GM21381 (cell line): ENCODE measurements at regions not wholly inside any gene's neighbourhood (a gene's known extent, or its start where the extent isn't known, plus 50 kb on each side); places are given as distances from the start of the nearest gene placed in this dataset.

ENCODE experiments used
- ATAC-seq: cut with Tn5 transposase; IDR thresholded peaks from one replicate; pipeline ENCODE4 v1.9.1; 2021; ENCODE audit warnings: mild to moderate bottlenecking, moderate library complexity; ENCODE audit not compliant: unreplicated experiment

- ATAC-seq, result no peak
Measured at GRCh38 chr14:89630101-89630829, 213.2 kb upstream of the FOXN3 start.

GRCh38 chr14:89629383-89629782, 212.3 kb upstream of the FOXN3 start:
- ATAC-seq, result no peak

- no peak for ATAC-seq
Measured at GRCh38 chr14:89628521-89628920, 211.5 kb upstream of the FOXN3 start.

- ATAC-seq, result peak; percentile 47
Measured at GRCh38 chr14:89626233-89626806, 209.3 kb upstream of the FOXN3 start.

GRCh38 chr14:89625731-89626232, 208.7 kb upstream of the FOXN3 start:
- no peak for ATAC-seq

GRCh38 chr14:89625244-89625713, 208.2 kb upstream of the FOXN3 start:
- no peak for ATAC-seq

DNA sequence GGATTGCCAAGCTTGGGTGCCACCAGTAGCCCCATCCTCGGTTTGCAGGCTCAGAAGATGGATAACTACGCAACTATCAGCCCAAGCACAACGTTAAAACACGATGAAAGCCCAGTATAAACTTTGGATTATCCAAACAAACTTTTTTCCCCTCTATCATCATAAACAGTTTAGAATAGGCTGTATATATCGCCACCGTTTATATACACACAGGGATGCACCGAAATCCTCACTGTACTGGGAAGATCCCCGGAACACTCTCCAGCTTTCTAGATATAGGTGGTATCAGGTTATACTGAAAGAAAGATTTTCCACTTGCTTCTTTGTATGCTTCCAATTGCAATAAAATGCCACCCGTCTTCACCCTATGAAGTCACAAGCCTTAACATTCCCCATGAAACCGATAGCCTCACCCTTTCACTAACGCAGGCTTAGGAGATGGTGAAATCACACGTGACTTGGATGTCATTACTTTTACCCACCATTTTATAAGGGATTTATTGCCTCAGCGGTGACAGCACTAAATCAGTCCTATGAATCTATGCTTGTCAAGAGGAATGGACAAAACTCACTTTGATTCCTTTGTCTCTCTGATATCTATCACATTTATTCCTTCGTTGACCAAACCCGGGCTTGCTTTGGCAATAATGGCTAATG, 207.6 kb upstream of the FOXN3 start:
- ATAC-seq, result no peak

DNA sequence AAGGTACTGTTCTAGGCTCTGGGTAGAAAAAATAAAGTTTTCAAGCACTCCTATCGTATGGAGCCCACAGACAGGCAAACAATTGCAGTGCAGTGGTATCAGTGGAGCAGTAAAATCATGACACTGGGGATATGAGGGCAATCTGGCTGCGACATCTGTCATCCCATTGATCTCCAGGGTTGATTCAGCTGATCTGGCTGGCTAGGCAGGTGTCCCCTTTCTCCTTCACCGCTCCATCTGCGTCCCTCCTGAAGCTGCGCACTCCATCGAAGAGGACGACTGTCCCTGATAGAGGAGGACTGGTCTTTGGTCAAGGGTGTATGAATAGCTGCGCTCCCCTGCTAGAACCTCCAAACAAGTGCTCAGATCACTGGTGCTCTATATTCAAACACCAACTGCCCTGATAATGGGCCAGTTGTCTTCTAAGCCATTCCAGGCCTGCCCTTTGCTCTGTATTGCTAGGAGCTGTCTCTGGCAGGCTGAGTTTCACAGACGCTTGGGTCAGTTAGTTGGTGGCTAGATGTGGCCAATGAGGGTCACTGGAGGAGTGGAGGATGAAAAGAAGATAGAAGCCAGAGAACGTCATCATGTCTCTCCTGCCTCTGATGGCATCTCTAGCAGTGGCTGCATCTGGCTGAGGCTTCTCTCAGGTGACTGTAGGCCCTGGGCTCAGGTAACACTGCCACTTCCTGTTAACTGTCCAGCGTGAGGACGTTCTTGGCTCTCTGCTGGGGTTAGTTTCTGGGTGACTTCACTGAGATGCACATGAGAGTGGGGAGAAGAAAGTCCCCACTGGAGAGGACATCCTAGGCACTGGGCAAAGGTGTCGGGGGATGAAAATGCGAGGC, 205.0 kb upstream of the FOXN3 start:
- ATAC-seq, result no peak

DNA sequence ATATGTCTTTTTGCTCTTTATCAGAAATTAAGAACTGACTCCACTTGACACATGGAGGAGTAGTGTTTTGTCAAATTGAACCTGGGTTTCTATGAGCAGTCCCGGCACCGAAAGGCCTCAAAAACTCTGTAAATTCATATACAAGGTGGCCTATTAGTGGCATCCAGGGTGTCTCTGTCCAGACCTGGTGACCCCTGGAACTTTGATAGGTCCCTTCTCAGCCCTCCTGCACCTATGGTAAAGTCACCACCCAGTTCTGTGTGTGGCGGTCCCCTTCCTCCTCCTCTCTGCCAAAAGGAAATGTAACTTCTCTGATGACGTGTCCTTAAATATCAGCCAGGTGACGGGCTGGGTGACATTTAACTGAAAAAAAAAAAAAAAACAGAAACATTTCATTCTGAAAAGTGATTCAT, 204.0 kb upstream of the FOXN3 start:
- ATAC-seq, result no peak

GRCh38 chr14:89620436-89620835, 203.4 kb upstream of the FOXN3 start:
- no peak for ATAC-seq

GRCh38 chr14:89619596-89619995, 202.6 kb upstream of the FOXN3 start:
- ATAC-seq, result no peak

DNA sequence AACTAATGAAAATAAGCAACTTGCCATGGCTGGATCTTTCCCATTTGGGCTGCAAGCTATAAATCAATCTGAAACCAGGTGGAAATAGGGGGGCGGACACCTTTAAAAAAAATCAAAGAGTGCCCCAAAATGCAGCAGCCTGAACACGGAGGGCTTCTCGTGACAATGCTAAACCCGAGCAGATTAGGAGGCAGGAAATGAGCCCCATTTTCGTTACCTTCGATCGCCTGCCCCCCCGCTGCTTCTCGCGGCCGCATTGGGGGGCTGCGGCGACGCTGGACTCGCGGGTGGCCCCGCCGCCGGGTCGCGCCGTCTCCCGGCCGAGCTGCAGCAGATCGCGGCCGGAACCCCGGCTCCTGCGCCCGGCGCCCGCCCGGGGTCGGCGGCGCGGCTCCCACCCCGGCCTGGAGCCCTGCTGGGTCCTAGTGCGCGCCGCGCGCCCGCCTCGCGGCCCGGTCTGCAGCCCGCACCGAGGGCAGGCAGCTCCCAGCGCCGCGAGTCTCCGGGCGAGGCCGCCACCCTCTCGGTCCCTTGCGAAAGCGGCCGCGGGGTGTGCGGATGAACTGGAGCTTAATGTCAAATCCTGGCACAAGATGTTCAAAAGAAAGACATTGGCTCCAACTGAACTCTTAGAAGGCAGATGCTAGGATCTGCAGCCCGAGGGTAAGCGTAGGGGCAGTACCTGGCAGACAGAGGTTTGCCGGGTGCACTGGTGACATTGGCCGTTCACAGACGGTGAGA, 201.9 kb upstream of the FOXN3 start:
- ATAC-seq, result peak; percentile 69

DNA sequence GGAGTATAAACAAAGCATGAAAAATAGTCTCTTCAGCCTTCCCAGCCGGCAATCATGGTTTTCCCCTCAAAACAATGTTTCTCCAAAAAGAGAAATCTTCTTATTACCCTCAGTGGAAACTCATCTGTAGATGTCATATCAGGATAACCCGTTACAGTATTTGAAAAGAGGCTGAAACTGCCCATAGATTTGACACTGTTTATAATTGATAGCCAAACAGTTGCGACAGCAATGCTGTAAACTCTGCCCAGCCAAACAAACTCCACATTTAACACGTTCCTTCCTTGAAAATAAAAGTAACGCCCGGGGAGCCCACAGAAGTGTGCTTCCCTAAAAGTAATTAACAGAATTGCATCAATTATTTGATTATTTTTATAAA, 201.3 kb upstream of the FOXN3 start:
- ATAC-seq, result no peak

DNA sequence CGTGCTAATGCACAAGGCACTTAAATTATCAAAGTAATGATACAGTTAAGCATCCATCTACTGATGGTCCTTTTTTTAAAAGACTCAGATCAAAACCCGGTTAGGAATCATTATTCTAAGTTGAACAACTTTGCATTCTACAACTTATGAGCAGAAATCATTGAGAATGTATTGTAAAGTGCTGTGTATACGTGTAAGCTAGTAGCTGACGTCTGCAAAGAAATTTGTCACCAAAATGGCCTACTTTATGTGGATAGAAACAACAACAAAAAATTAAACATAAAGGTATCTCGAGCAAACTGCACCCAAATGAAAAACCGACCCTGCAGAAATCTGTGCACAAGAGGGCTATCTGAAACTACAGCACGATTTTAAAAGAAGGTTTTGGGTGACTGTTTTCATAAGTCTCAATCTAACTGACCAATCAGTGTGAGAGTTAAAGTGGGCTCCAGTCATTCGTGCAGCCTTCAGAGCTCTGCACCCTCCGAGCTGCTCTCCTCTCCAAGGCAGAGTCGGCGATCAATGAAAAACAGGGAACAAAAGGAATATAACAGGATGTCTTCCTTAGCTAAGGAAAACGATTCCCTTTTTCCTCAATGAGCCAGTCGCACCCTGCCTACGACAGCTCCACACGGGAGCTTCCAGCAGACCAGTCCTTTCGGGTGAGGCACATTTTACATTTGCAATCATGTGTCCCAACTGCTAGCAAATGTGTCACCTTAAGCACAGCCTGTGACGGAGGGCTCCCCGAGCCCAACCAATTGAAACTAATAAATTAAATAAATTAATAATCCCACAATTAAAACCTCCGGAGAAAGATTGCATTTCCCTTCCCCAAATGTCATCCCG, 200.7 kb upstream of the FOXN3 start:
- ATAC-seq, result no peak

DNA sequence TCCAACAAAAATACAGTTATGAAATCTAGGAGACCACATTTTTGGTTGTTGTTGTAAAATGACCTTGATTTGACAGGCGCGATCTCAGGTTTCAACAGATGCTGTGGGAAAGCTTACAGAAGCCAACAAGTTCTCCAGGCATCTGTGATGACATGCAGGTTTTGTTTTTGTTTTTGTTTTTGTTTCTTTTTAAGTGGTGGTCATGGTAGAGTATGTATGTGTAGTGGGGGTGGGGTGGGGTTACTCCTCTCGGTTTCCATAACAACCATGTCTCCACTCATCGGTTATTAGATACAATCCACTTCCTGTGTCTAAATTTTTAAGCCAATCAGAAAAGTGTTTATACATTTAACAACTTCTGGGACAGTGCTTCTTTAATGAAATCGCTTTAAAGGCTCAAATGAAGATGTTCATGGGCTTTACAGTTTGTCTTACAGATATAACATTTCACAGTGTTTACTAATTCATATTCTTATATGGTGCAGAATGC, 199.9 kb upstream of the FOXN3 start:
- peak; percentile 33 for ATAC-seq

DNA sequence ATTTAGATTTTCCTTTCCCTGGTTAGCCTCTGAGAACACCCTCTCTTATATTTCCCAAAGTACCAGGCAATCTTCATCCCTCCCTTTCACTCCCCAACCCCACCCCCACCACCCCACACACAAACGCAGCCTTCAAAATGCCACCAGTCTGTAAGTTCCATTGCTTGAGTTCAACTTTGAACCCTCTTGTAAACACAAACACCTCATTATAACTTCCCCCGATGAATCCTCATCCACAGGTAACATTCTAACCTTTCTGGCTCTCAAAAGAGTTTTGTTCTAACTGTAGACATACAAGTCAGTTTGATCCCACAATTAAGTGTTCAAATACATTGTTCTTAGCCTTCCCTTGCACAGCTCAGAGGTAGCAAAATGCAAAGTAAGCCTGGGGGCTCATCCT, 199.4 kb upstream of the FOXN3 start:
- ATAC-seq, result no peak

GRCh38 chr14:89615421-89615820, 198.4 kb upstream of the FOXN3 start:
- ATAC-seq, result no peak

DNA sequence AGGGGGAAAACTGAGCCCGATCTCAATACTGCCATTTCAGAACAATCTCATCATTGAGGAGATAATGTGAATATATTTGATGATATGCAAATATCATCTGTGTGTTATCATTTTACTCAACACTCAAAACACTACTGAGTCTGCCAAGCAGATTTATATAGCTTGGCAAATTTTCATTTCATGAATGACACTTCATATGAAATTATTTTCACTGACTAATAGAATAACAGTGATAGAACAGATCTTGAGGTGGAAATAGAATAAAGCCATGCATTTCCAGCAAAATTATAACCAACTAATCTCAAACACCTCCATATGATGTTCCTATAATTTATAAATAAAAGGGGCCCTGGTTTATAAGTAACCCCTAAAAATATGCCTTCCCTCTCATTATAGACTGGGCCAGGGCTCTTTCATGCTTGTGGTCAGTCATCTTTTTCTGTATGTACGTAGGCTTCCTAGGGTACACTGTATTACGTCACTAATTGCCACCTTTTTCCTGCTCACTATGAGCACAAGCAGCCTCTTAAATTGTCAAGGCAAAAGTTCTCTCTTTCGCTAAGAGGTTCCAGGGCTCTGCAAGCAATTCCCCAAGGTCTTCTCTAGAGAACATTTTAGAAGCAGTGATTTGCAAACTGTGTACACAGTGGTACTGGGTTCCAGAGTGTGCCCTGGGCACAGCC, 197.1 kb upstream of the FOXN3 start:
- ATAC-seq, result no peak
